ENCODE measurements at regions not wholly inside any gene's neighbourhood (a gene's known extent, or its start where the extent isn't known, plus 50 kb on each side); places are given as distances from the start of the nearest gene placed in this dataset.

GRCh38 chr1:102182603-102183260 is 186.0 kb upstream of the OLFM3 start:
- TF ChIP-seq REST (IDR thresholded peaks at IDR 0.05; ENCODE audit: insufficient read depth in 1 of 2, low read depth in 2 of 2, low read length in 1 of 2), result no peak
- no peak for TF ChIP-seq CTCF (IDR thresholded peaks at IDR 0.05)
- Histone ChIP-seq H3K4me3 (ENCODE audit: low read depth in 2 of 2, low read length in 2 of 2) (no peak overlapping the region), H3K4me1 (ENCODE audit: control insufficient read depth, insufficient read depth, low read length) (no peaks in the 10 kb centered on the region), H3K9me3 (ENCODE audit: control insufficient read depth, insufficient read depth, low read depth, low read length) (no peaks in the 10 kb centered on the region), H3K36me3 (ENCODE audit: control insufficient read depth, insufficient read depth, low read length) (no peaks in the 10 kb centered on the region), H3K27me3 (ENCODE audit: control insufficient read depth, insufficient read depth, low read length) (no peaks in the 10 kb centered on the region), H3K27ac (ENCODE audit: low read length) (no peak overlapping the region)
- ATAC-seq, result no peak
- CTCF ChIA-PET, result interaction anchor here (0.5 kb wide), 1 partner anchor 9 kb away, joined by 3 read pairs; no protein-coding TSS in a partner anchor
- no peak for DNase-seq (ENCODE audit: low read depth, low spot score)
- intact Hi-C loops (cut with micrococcal nuclease; ENCODE audit: unreplicated experiment), result loop anchor here (10.0 kb wide), 1 partner anchor 868 kb away; no protein-coding TSS in a partner anchor
- BruUV-seq (replicated peaks), result no TSS peak
- in situ Hi-C loops (cut with HindIII; ENCODE audit: low pct_unique_long_range_greater_than_20kb, low sequenced_read_pairs), result no loop called here
- POLR2A ChIA-PET, result no interaction called here

- BruUV-seq (replicated peaks), result no TSS peak
- DNase-seq (ENCODE audit: low read depth, low spot score) (no peak), ATAC-seq (no peak)
- H3K36me3 ChIP-seq (ENCODE audit: control insufficient read depth, insufficient read depth, low read length), result no peaks in the 10 kb centered on the region
- CTCF ChIA-PET, result no interaction called here
- intact Hi-C loops (cut with micrococcal nuclease; ENCODE audit: unreplicated experiment), result loop anchor here (10.0 kb wide), 1 partner anchor 867 kb away; no protein-coding TSS in a partner anchor
- POLR2A ChIA-PET, result no interaction called here
- no peaks in the 10 kb centered on the region for H3K27me3 ChIP-seq (ENCODE audit: control insufficient read depth, insufficient read depth, low read length)
- TF ChIP-seq CTCF (IDR thresholded peaks at IDR 0.05) (no peak), REST (IDR thresholded peaks at IDR 0.05; ENCODE audit: insufficient read depth in 1 of 2, low read depth in 2 of 2, low read length in 1 of 2) (no peak), SIN3A (IDR thresholded peaks at IDR 0.05; ENCODE audit: borderline replicate concordance, insufficient read depth, low read depth, low read length) (no peak), POLR2AphosphoS5 (IDR thresholded peaks at IDR 0.05; ENCODE audit: low read depth, low read length) (no peak), TCF7L2 (IDR thresholded peaks at IDR 0.05; ENCODE audit: low read depth, low read length) (no peak)
- in situ Hi-C loops (cut with HindIII; ENCODE audit: low pct_unique_long_range_greater_than_20kb, low sequenced_read_pairs), result no loop called here
- H3K9me3 ChIP-seq (ENCODE audit: control insufficient read depth, insufficient read depth, low read depth, low read length), result no peaks in the 10 kb centered on the region
- H3K27ac ChIP-seq (ENCODE audit: low read length), result no peak overlapping the region
- H3K4me3 ChIP-seq (ENCODE audit: low read depth in 2 of 2, low read length in 2 of 2), result no peak overlapping the region
- H3K4me1 ChIP-seq (ENCODE audit: control insufficient read depth, insufficient read depth, low read length), result no peaks in the 10 kb centered on the region
Measured at GRCh38 chr1:102181341-102181740, 184.6 kb upstream of the OLFM3 start.

Data from Panc1 (cell line).